ENCODE measurements at regions not wholly inside any gene's neighbourhood (a gene's known extent, or its start where the extent isn't known, plus 50 kb on each side); places are given as distances from the start of the nearest gene placed in this dataset.

DNA sequence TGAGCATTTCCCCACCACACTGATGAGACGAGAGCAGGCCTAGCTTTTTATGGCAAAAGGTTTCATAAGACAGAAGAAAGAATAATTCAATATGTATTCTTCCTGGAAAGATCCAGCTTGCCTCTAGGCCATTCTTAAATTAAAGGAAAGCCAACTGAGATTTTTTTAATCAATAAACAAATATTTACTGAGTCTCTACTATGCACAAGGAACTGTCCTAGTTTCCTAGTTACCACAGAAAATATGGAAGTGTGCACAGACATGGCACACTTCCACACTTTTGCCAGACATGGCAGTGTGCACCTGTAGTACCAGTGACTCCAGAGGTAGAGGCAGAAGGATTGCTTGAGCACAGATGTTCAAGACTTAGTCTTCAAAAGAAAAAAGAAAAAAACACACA lies 281.0 kb downstream of the CETN3 start:
- TF ChIP-seq, protein P1, sequence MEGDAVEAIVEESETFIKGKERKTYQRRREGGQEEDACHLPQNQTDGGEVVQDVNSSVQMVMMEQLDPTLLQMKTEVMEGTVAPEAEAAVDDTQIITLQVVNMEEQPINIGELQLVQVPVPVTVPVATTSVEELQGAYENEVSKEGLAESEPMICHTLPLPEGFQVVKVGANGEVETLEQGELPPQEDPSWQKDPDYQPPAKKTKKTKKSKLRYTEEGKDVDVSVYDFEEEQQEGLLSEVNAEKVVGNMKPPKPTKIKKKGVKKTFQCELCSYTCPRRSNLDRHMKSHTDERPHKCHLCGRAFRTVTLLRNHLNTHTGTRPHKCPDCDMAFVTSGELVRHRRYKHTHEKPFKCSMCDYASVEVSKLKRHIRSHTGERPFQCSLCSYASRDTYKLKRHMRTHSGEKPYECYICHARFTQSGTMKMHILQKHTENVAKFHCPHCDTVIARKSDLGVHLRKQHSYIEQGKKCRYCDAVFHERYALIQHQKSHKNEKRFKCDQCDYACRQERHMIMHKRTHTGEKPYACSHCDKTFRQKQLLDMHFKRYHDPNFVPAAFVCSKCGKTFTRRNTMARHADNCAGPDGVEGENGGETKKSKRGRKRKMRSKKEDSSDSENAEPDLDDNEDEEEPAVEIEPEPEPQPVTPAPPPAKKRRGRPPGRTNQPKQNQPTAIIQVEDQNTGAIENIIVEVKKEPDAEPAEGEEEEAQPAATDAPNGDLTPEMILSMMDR (IDR thresholded peaks at IDR 0.05) = no peak
- TF ChIP-seq POLR2A (IDR thresholded peaks at IDR 0.05; ENCODE audit: low read depth) = no peak

Data from esophagus muscularis mucosa (tissue), 3 donors.